ENCODE measurements at regions not wholly inside any gene's neighbourhood (a gene's known extent, or its start where the extent isn't known, plus 50 kb on each side); places are given as distances from the start of the nearest gene placed in this dataset.
A peak's percentile ranks its signal among the peaks of the same experiment; 100 is the strongest.

- Mint-ChIP-seq H3K27me3 (ENCODE audit: unreplicated experiment) (no peaks in the 10 kb centered on the region), H3K9me3 (ENCODE audit: unreplicated experiment) (peaks cover 3% of the 10 kb centered on the region), H3K4me1 (ENCODE audit: unreplicated experiment) (peaks cover 14% of the 10 kb centered on the region), H3K36me3 (ENCODE audit: unreplicated experiment) (peaks cover 2% of the 10 kb centered on the region), H3K27ac (ENCODE audit: unreplicated experiment) (no peak overlapping the region), H3K4me3 (ENCODE audit: unreplicated experiment) (no peak overlapping the region)
- no peak for TF ChIP-seq CTCF (IDR thresholded peaks at IDR 0.05)
- no peak for DNase-seq (ENCODE audit: extremely low spot score, unreplicated experiment)
These were observed 78.1 kb downstream of the INHBA start for GRCh38 chr7:41624818-41625217.

- TF ChIP-seq CTCF (IDR thresholded peaks at IDR 0.05): no peak
- H3K4me3 Mint-ChIP-seq (ENCODE audit: unreplicated experiment): no peak overlapping the region
- peaks cover 4% of the 10 kb centered on the region for H3K36me3 Mint-ChIP-seq (ENCODE audit: unreplicated experiment)
- peaks cover 3% of the 10 kb centered on the region for H3K9me3 Mint-ChIP-seq (ENCODE audit: unreplicated experiment)
- no peak for DNase-seq (ENCODE audit: extremely low spot score, unreplicated experiment)
- H3K27me3 Mint-ChIP-seq (ENCODE audit: unreplicated experiment): no peaks in the 10 kb centered on the region
- peak overlapping the region; percentile 75 for H3K27ac Mint-ChIP-seq (ENCODE audit: unreplicated experiment)
- peaks cover 14% of the 10 kb centered on the region for H3K4me1 Mint-ChIP-seq (ENCODE audit: unreplicated experiment)
These were observed 80.7 kb downstream of the INHBA start for GRCh38 chr7:41621953-41622831.

- no peak overlapping the region for H3K27ac Mint-ChIP-seq (ENCODE audit: unreplicated experiment)
- H3K36me3 Mint-ChIP-seq (ENCODE audit: unreplicated experiment): peaks cover 2% of the 10 kb centered on the region
- H3K4me3 Mint-ChIP-seq (ENCODE audit: unreplicated experiment): no peak overlapping the region
- H3K9me3 Mint-ChIP-seq (ENCODE audit: unreplicated experiment): peaks cover 10% of the 10 kb centered on the region
- no peaks in the 10 kb centered on the region for H3K27me3 Mint-ChIP-seq (ENCODE audit: unreplicated experiment)
- peaks cover 23% of the 10 kb centered on the region for H3K4me1 Mint-ChIP-seq (ENCODE audit: unreplicated experiment)
- DNase-seq (ENCODE audit: extremely low spot score, unreplicated experiment): no peak
- no peak for TF ChIP-seq CTCF (IDR thresholded peaks at IDR 0.05)
These were observed 84.9 kb downstream of the INHBA start for GRCh38 chr7:41617987-41618386.

- Mint-ChIP-seq H3K9me3 (ENCODE audit: unreplicated experiment) (peaks cover 7% of the 10 kb centered on the region), H3K36me3 (ENCODE audit: unreplicated experiment) (peaks cover 1% of the 10 kb centered on the region), H3K4me3 (ENCODE audit: unreplicated experiment) (no peak overlapping the region), H3K4me1 (ENCODE audit: unreplicated experiment) (peaks cover 9% of the 10 kb centered on the region), H3K27ac (ENCODE audit: unreplicated experiment) (no peak overlapping the region), H3K27me3 (ENCODE audit: unreplicated experiment) (no peaks in the 10 kb centered on the region)
- TF ChIP-seq CTCF (IDR thresholded peaks at IDR 0.05): no peak
- no peak for DNase-seq (ENCODE audit: extremely low spot score, unreplicated experiment)
These were observed 90.1 kb downstream of the INHBA start for GRCh38 chr7:41612798-41613197.

- H3K36me3 Mint-ChIP-seq (ENCODE audit: unreplicated experiment): no peaks in the 10 kb centered on the region
- no peak overlapping the region for H3K4me3 Mint-ChIP-seq (ENCODE audit: unreplicated experiment)
- no peaks in the 10 kb centered on the region for H3K27me3 Mint-ChIP-seq (ENCODE audit: unreplicated experiment)
- peaks cover 7% of the 10 kb centered on the region for H3K9me3 Mint-ChIP-seq (ENCODE audit: unreplicated experiment)
- no peak for DNase-seq (ENCODE audit: extremely low spot score, unreplicated experiment)
- H3K27ac Mint-ChIP-seq (ENCODE audit: unreplicated experiment): no peak overlapping the region
- no peak for TF ChIP-seq CTCF (IDR thresholded peaks at IDR 0.05)
- peaks cover 9% of the 10 kb centered on the region for H3K4me1 Mint-ChIP-seq (ENCODE audit: unreplicated experiment)
These were observed 90.5 kb downstream of the INHBA start for GRCh38 chr7:41612386-41612785.

All from osteocyte (in vitro differentiated cells).